ENCODE measurements at regions not wholly inside any gene's neighbourhood (a gene's known extent, or its start where the extent isn't known, plus 50 kb on each side); places are given as distances from the start of the nearest gene placed in this dataset.

GRCh38 chr20:6623989-6624388 is 143.5 kb upstream of the BMP2 start:
- no peak overlapping the region for H3K4me3 ChIP-seq
- H3K27me3 ChIP-seq = peaks cover 0 to 3% of the 10 kb centered on the region in 2 donors
- intact Hi-C loops (cut with DNase I; ENCODE audit: low total_unique reads) = no loop called here
- H3K36me3 ChIP-seq = no peaks in the 10 kb centered on the region
- no peak overlapping the region for H3K27ac ChIP-seq
- no peak for DNase-seq
- no peaks in the 10 kb centered on the region for H3K9me3 ChIP-seq
- H3K4me1 ChIP-seq = no peaks in the 10 kb centered on the region
- TF ChIP-seq CTCF (IDR thresholded peaks at IDR 0.05) = no peak

GRCh38 chr20:6622041-6622440 is 145.4 kb upstream of the BMP2 start:
- intact Hi-C loops (cut with DNase I; ENCODE audit: low total_unique reads) = no loop called here
- no peaks in the 10 kb centered on the region for H3K4me1 ChIP-seq

GRCh38 chr20:6618051-6618450 is 149.4 kb upstream of the BMP2 start:
- Histone ChIP-seq H3K27ac (no peak overlapping the region), H3K4me3 (no peak overlapping the region), H3K36me3 (no peaks in the 10 kb centered on the region), H3K9me3 (no peaks in the 10 kb centered on the region), H3K27me3 (no peaks in the 10 kb centered on the region), H3K4me1 (no peaks in the 10 kb centered on the region)
- TF ChIP-seq CTCF (IDR thresholded peaks at IDR 0.05) = no peak
- intact Hi-C loops (cut with DNase I; ENCODE audit: low total_unique reads) = loop anchor here (5.0 kb wide), 1 partner anchor 1814 kb away; no protein-coding TSS in a partner anchor
- DNase-seq = no peak

More at GRCh38 chr20:6622041-6622440, 145.4 kb upstream of the BMP2 start:
- DNase-seq = no peak
- no peak overlapping the region for H3K4me3 ChIP-seq
- H3K9me3 ChIP-seq = no peaks in the 10 kb centered on the region
- TF ChIP-seq CTCF (IDR thresholded peaks at IDR 0.05) = no peak
- H3K27ac ChIP-seq = no peak overlapping the region
- H3K36me3 ChIP-seq = no peaks in the 10 kb centered on the region
- H3K27me3 ChIP-seq = peaks cover 0 to 3% of the 10 kb centered on the region in 2 donors

- Histone ChIP-seq H3K9me3 (no peaks in the 10 kb centered on the region), H3K4me3 (no peak overlapping the region), H3K27ac (no peak overlapping the region), H3K27me3 (no peaks in the 10 kb centered on the region), H3K36me3 (no peaks in the 10 kb centered on the region), H3K4me1 (no peaks in the 10 kb centered on the region)
- TF ChIP-seq CTCF (IDR thresholded peaks at IDR 0.05) = no peak
- DNase-seq = no peak
- intact Hi-C loops (cut with DNase I; ENCODE audit: low total_unique reads) = loop anchor here (5.0 kb wide), 1 partner anchor 1816 kb away; no protein-coding TSS in a partner anchor
These were observed 151.1 kb upstream of the BMP2 start for GRCh38 chr20:6616421-6616820.

- intact Hi-C loops (cut with DNase I; ENCODE audit: low total_unique reads) = loop anchor here (5.0 kb wide), 1 partner anchor 1817 kb away; no protein-coding TSS in a partner anchor
- H3K4me1 ChIP-seq = no peaks in the 10 kb centered on the region
- no peaks in the 10 kb centered on the region for H3K36me3 ChIP-seq
- no peak for TF ChIP-seq CTCF (IDR thresholded peaks at IDR 0.05)
- no peak overlapping the region for H3K4me3 ChIP-seq
- H3K27ac ChIP-seq = no peak overlapping the region
- no peak for DNase-seq
- H3K27me3 ChIP-seq = no peaks in the 10 kb centered on the region
- no peaks in the 10 kb centered on the region for H3K9me3 ChIP-seq
These were observed 152.7 kb upstream of the BMP2 start for GRCh38 chr20:6614836-6615235.
